SU-DHL-6 (cell line): ENCODE measurements at regions not wholly inside any gene's neighbourhood (a gene's known extent, or its start where the extent isn't known, plus 50 kb on each side); places are given as distances from the start of the nearest gene placed in this dataset.

Experiments used
- H2AFZ ChIP-seq: fragments of 200-600 bp; sonication (generic); 2 replicates; pipeline ENCODE4 v1.6.1; 2014; ENCODE audit warnings: low read depth, mild to moderate bottlenecking, moderate library complexity, mixed read lengths, antibody characterized with exemption, low read length; ENCODE audit not compliant: severe bottlenecking
- H3F3A ChIP-seq: fragments of 200-600 bp; shearing (Covaris generic); 2 replicates; pipeline ENCODE4 v1.6.0; 2016; ENCODE audit warnings: antibody characterized with exemption, mild to moderate bottlenecking; ENCODE audit not compliant: insufficient read depth
- H3K27ac ChIP-seq: fragments of 200-600 bp; sonication (generic); 2 replicates; pipeline ENCODE4 v1.5.1; 2016; ENCODE audit warnings: low read depth, mild to moderate bottlenecking, low read length, moderate library complexity, mixed read lengths
- H3K27me3 ChIP-seq: fragments of 200-600 bp; sonication (generic), shearing (Covaris generic); 2 replicates; pipeline ENCODE4 v1.6.0; 2014; ENCODE audit warnings: mild to moderate bottlenecking, low read length
- H3K36me3 ChIP-seq: fragments of 200-600 bp; sonication (generic); 2 replicates; pipeline ENCODE4 v1.6.1; 2014; ENCODE audit warnings: mild to moderate bottlenecking, low read length, mixed read lengths
- H3K4me2 ChIP-seq: fragments of 300-600, 200-600 bp; shearing (Covaris generic), sonication (generic); 2 replicates; pipeline ENCODE4 v1.6.0; 2014; ENCODE audit warnings: low read length, low read depth, mild to moderate bottlenecking; ENCODE audit not compliant: poor library complexity, severe bottlenecking
- H3K4me3 ChIP-seq: fragments of 200-600 bp; sonication (generic); 2 replicates; pipeline ENCODE4 v1.5.1; 2014; ENCODE audit warnings: antibody characterized with exemption, low read length, mild to moderate bottlenecking, mixed read lengths; ENCODE audit not compliant: insufficient read depth, poor library complexity, severe bottlenecking
- H3K79me2 ChIP-seq: fragments of 200-600 bp; sonication (generic); 2 replicates; pipeline ENCODE4 v1.6.1; 2014; ENCODE audit warnings: mild to moderate bottlenecking, low read length, moderate library complexity; ENCODE audit not compliant: insufficient read depth
- H3K9ac ChIP-seq: fragments of 200-600 bp; sonication (generic); 2 replicates; pipeline ENCODE4 v1.7.0; 2014; ENCODE audit warnings: mild to moderate bottlenecking, low read length
- H3K9me2 ChIP-seq: fragments of 200-600 bp; sonication (generic); replicated peaks from 2 replicates; pipeline ENCODE4 v1.6.1; 2014; ENCODE audit warnings: low read length; ENCODE audit not compliant: insufficient read depth
- H3K9me3 ChIP-seq: fragments of 200-600 bp; sonication (generic); 2 replicates; pipeline ENCODE4 v1.6.1; 2014; ENCODE audit warnings: low read length, mixed read lengths; ENCODE audit not compliant: insufficient read depth
- H4K20me1 ChIP-seq: fragments of 200-600 bp; sonication (generic); 2 replicates; pipeline ENCODE4 v1.6.1; 2014; ENCODE audit warnings: low read depth, mild to moderate bottlenecking, antibody characterized with exemption, low read length, moderate library complexity, mixed read lengths
- CTCF ChIP-seq: fragments of 200-600 bp; sonication (generic); IDR thresholded peaks from one replicate; pipeline ENCODE4 v1.5.1; 2017; ENCODE audit warnings: antibody characterized with exemption, mild to moderate bottlenecking, low read length, moderate library complexity; ENCODE audit not compliant: insufficient read depth, poor library complexity, severe bottlenecking
- EZH2phosphoT487 ChIP-seq: fragments of 200-600 bp; sonication (generic), shearing (Covaris generic); conservative IDR thresholded peaks from 2 replicates; pipeline ENCODE4 v1.6.1; 2018; ENCODE audit warnings: mild to moderate bottlenecking, antibody characterized with exemption, low read length, moderate library complexity, mixed read lengths

GRCh38 chr11:115706626-115707135 lies 202.5 kb upstream of the CADM1 start:
- no peaks in the 10 kb centered on the region for H3K9me2 ChIP-seq
- H3K9me3 ChIP-seq: no peaks in the 10 kb centered on the region
- H3K27me3 ChIP-seq: no peaks in the 10 kb centered on the region
- H3K27ac ChIP-seq: no peak overlapping the region
- no peaks in the 10 kb centered on the region for H4K20me1 ChIP-seq
- no peak overlapping the region for H2AFZ ChIP-seq
- H3K9ac ChIP-seq: no peak overlapping the region
- no peak overlapping the region for H3K4me2 ChIP-seq
- no peak for TF ChIP-seq EZH2phosphoT487
- TF ChIP-seq CTCF: no peak
- no peak overlapping the region for H3K4me3 ChIP-seq
- H3F3A ChIP-seq: no peaks in the 10 kb centered on the region
- no peaks in the 10 kb centered on the region for H3K79me2 ChIP-seq
- no peaks in the 10 kb centered on the region for H3K36me3 ChIP-seq

DNA sequence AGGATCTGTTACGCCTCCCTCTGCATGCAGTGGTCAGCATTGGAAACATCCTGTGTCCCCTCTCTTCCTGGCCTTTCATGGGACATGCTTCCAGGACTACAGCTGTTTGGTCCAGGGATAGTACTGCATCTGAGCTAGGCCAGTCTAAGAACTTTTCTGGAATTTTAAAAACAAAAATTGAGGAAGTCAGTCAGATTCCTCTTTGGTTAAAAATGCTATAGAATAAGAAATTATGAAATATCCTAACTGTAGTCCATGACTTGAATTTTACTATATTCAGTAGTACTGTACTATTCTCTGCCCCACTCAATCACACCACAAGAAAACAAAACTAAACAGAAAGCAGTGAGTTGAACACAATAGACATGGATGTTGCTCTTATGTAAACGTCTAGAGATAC lies 201.0 kb upstream of the CADM1 start:
- no peaks in the 10 kb centered on the region for H3F3A ChIP-seq
- H2AFZ ChIP-seq: no peak overlapping the region
- no peak overlapping the region for H3K9ac ChIP-seq
- no peaks in the 10 kb centered on the region for H3K9me3 ChIP-seq
- no peak overlapping the region for H3K27ac ChIP-seq
- H3K79me2 ChIP-seq: no peaks in the 10 kb centered on the region
- no peaks in the 10 kb centered on the region for H3K36me3 ChIP-seq
- H4K20me1 ChIP-seq: no peaks in the 10 kb centered on the region
- no peaks in the 10 kb centered on the region for H3K9me2 ChIP-seq
- H3K4me2 ChIP-seq: no peak overlapping the region
- TF ChIP-seq CTCF (no peak), EZH2phosphoT487 (no peak)
- no peaks in the 10 kb centered on the region for H3K27me3 ChIP-seq
- H3K4me3 ChIP-seq: no peak overlapping the region

DNA sequence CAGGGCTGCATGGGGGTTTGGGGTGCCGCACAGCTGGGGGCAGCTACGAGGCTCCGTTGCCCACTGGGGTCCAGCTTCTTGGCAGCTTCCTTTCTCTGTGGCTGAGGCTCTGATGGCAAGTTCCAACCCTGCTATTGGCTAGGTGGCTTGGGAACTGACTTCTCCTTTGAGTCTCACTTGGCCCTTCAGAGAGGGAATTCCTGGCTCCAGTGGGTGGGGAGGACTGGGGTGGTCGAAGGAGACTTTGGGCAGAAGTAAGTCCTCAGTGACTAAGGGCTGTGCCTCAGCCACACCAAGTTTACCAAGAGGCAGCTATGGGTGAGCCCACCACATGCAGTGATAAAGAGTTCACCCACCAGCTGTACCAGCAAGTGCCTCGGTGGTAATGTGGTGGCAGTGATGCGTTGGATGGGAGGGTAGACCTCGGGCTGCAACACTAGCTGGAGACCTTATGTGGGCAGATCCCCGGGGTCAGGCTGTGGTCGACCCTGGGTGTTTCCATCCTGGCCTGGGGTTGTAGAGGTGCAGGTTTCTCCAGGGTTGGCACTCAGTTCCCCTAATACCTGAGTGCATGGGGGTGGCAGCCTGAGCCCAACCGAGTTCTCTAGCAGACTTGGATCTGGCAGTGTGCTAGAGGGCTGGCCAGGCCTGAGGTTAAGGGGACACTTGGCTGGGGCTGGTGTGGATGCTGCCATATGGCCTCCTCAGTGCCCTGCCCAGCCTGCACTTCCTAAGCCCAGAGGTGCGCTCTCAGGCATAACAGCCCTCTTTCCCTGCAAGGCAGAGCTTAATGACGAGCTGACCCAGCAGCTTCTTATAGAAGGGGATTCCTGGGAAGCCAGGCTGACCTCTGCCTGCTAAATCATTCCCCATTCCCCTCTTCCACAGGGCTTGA lies 197.0 kb upstream of the CADM1 start:
- no peaks in the 10 kb centered on the region for H3K9me3 ChIP-seq
- H2AFZ ChIP-seq: no peak overlapping the region
- H3K9ac ChIP-seq: no peak overlapping the region
- no peak overlapping the region for H3K4me3 ChIP-seq
- no peaks in the 10 kb centered on the region for H3K9me2 ChIP-seq
- H3K27me3 ChIP-seq: no peaks in the 10 kb centered on the region
- H3F3A ChIP-seq: no peaks in the 10 kb centered on the region
- no peak for TF ChIP-seq CTCF
- no peak for TF ChIP-seq EZH2phosphoT487
- H3K4me2 ChIP-seq: no peak overlapping the region
- no peaks in the 10 kb centered on the region for H3K36me3 ChIP-seq
- no peaks in the 10 kb centered on the region for H3K79me2 ChIP-seq
- H4K20me1 ChIP-seq: no peaks in the 10 kb centered on the region
- H3K27ac ChIP-seq: no peak overlapping the region
